Embryonic facial prominence (tissue), 1 donor: ENCODE measurements at regions not wholly inside any gene's neighbourhood (a gene's known extent, or its start where the extent isn't known, plus 50 kb on each side); places are given as distances from the start of the nearest gene placed in this dataset.

Experiments
- DNase-seq: peaks from one replicate; pipeline ENCODE4 v3.0.0-alpha.2; 2016; ENCODE audit errors: extremely low spot score

GRCh38 chr14:39768589-39768988, 336.4 kb upstream of the FBXO33 start:
- DNase-seq: no peak

GRCh38 chr14:39766397-39767000, 334.3 kb upstream of the FBXO33 start:
- DNase-seq: no peak

GRCh38 chr14:39765676-39766075, 333.4 kb upstream of the FBXO33 start:
- DNase-seq: no peak

GRCh38 chr14:39763402-39763890, 331.2 kb upstream of the FBXO33 start:
- DNase-seq: no peak

GRCh38 chr14:39762576-39763401, 330.6 kb upstream of the FBXO33 start:
- no peak for DNase-seq

- no peak for DNase-seq
Measured at GRCh38 chr14:39755269-39755878, 323.1 kb upstream of the FBXO33 start.

- DNase-seq: no peak
Measured at GRCh38 chr14:39740454-39740853, 308.2 kb upstream of the FBXO33 start.

GRCh38 chr14:39739796-39740195, 307.6 kb upstream of the FBXO33 start:
- no peak for DNase-seq

GRCh38 chr14:39734306-39734705, 302.1 kb upstream of the FBXO33 start:
- no peak for DNase-seq

GRCh38 chr14:39733741-39734140, 301.5 kb upstream of the FBXO33 start:
- DNase-seq: no peak

GRCh38 chr14:39731912-39732311, 299.7 kb upstream of the FBXO33 start:
- no peak for DNase-seq

- DNase-seq: no peak
Measured at GRCh38 chr14:39726563-39726962, 294.3 kb upstream of the FBXO33 start.

- no peak for DNase-seq
Measured at GRCh38 chr14:39722547-39723273, 290.5 kb upstream of the FBXO33 start.

- no peak for DNase-seq
Measured at GRCh38 chr14:39716987-39717570, 284.8 kb upstream of the FBXO33 start.

- DNase-seq: no peak
Measured at GRCh38 chr14:39712293-39712999, 280.2 kb upstream of the FBXO33 start.

GRCh38 chr14:39704594-39704993, 272.4 kb upstream of the FBXO33 start:
- no peak for DNase-seq

- DNase-seq: no peak
Measured at GRCh38 chr14:39694341-39694740, 262.1 kb upstream of the FBXO33 start.

- no peak for DNase-seq
Measured at GRCh38 chr14:39683691-39684260, 251.5 kb upstream of the FBXO33 start.

GRCh38 chr14:39682582-39682981, 250.3 kb upstream of the FBXO33 start:
- DNase-seq: no peak

GRCh38 chr14:39681782-39682399, 249.7 kb upstream of the FBXO33 start:
- DNase-seq: no peak
